PC-9 (cell line): ENCODE measurements at regions not wholly inside any gene's neighbourhood (a gene's known extent, or its start where the extent isn't known, plus 50 kb on each side); places are given as distances from the start of the nearest gene placed in this dataset.

ENCODE experiments used
- CTCF ChIP-seq: fragments of 200-600 bp; sonication (generic); conservative IDR thresholded peaks from 2 replicates; pipeline ENCODE4 v1.6.1; 2017; ENCODE audit warnings: mixed run types, antibody characterized with exemption, mild to moderate bottlenecking, moderate library complexity
- EZH2 ChIP-seq: fragments of 200-600 bp; sonication (generic); IDR thresholded peaks from 2 replicates; pipeline ENCODE4 v1.8.0; 2017; ENCODE audit warnings: antibody characterized with exemption, low read depth

DNA sequence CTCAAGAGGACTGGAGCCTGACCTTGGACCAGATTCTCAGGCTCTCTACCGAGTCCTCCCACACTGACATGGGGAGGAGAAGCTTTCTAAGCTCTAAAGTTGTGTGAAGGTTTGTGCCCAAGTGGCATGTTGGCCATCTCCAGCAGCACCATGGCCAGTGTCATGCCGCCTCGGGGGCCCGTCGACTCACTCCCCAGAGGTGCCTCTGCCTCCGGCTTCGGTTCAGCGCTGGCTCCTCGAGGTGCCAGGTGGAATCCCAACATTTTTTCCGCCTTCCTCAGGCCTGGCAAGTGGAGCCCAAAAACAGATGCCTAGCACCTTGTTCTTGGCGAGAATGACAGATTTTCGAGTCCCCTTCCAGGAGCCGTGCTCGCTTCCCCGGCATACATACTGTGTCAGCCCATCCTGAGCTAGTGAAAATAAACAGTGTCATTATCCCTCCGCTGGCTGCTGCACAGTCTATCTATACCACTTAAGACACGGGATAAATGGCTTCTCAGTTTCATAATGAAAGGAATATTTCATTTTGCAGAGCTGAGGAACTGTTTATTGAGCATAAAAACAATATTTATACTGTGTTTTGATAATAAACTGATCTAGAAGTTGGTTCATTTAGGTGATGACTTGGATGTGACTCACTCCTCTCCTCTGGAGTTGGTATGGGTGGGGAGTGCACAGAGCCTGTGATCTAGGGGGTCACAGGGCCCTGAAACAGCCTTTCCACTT is 328.5 kb upstream of the TLE3 start:
- no peak for TF ChIP-seq CTCF
- TF ChIP-seq EZH2 = no peak
